ENCODE measurements at regions not wholly inside any gene's neighbourhood (a gene's known extent, or its start where the extent isn't known, plus 50 kb on each side); places are given as distances from the start of the nearest gene placed in this dataset.
A peak's percentile ranks its signal among the peaks of the same experiment; 100 is the strongest.
"Not testable (repeated sequence)": the region's sequence is repeated elsewhere in the genome, so short reads cannot be mapped to it uniquely, and the experiment has no call there.

DNA sequence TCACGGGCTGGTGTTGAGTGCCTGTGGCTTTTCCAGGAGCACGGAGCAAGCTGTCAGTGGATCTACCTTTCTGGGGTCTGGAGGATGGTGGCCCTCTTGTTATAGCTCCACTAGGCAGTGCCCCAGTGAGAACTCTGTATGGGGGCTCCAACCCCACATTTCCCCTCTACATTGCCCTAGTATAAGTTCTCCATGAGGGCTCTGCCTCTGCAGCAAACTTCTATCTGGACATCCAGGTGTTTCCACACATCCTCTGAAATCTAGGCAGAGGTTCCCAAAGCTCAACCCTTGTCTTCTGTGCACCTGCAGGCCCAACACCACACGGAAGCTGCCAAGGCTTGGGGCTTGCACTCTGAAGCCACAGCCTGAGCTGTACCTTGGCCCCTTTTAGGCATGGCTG lies 157.3 kb downstream of the MRPL39 start:
- no peaks in the 10 kb centered on the region for H3K36me3 ChIP-seq (ENCODE audit: control insufficient read depth in 2 of 2, insufficient read depth in 2 of 2, low read length in 1 of 2)
- H3K27ac ChIP-seq (ENCODE audit: low read depth in 1 of 2, low read length in 1 of 2) = no peak overlapping the region
- peaks cover 0 to 3% of the 10 kb centered on the region in 2 donors for H3K9me3 ChIP-seq (ENCODE audit: control insufficient read depth in 2 of 2, insufficient read depth in 1 of 2, low read length in 1 of 2)

GRCh38 chr21:25441835-25442234 lies 165.4 kb downstream of the MRPL39 start:
- no peaks in the 10 kb centered on the region for H3K27me3 ChIP-seq (ENCODE audit: control insufficient read depth in 2 of 2, insufficient read depth in 1 of 2, low read length in 1 of 2)
- no peak for DNase-seq (ENCODE audit: low read depth in 6 of 9, low spot score in 9 of 9)
- H3K36me3 ChIP-seq (ENCODE audit: control insufficient read depth in 2 of 2, insufficient read depth in 2 of 2, low read length in 1 of 2) = no peaks in the 10 kb centered on the region
- H3K9me3 ChIP-seq (ENCODE audit: control insufficient read depth in 2 of 2, insufficient read depth in 1 of 2, low read length in 1 of 2) = no peaks in the 10 kb centered on the region
- H3K4me3 ChIP-seq (ENCODE audit: low read length in 2 of 2) = no peak overlapping the region
- WGBS = 68% methylated on average over 2 of the region's 2 CpGs
- H3K27ac ChIP-seq (ENCODE audit: low read depth in 1 of 2, low read length in 1 of 2) = no peak overlapping the region
- H3K4me1 ChIP-seq (ENCODE audit: control insufficient read depth in 2 of 2, insufficient read depth in 2 of 2, low read length in 2 of 2) = no peaks in the 10 kb centered on the region

More for the DNA sequence above, 157.3 kb downstream of the MRPL39 start:
- 96% methylated on average over 3 of the region's 3 CpGs for WGBS
- Histone ChIP-seq H3K4me1 (ENCODE audit: control insufficient read depth in 2 of 2, insufficient read depth in 2 of 2, low read length in 2 of 2) (no peaks in the 10 kb centered on the region), H3K4me3 (ENCODE audit: low read length in 2 of 2) (no peak overlapping the region), H3K27me3 (ENCODE audit: control insufficient read depth in 2 of 2, insufficient read depth in 1 of 2, low read length in 1 of 2) (no peaks in the 10 kb centered on the region)
- no peak for DNase-seq (ENCODE audit: low read depth in 6 of 9, low spot score in 9 of 9)

DNA sequence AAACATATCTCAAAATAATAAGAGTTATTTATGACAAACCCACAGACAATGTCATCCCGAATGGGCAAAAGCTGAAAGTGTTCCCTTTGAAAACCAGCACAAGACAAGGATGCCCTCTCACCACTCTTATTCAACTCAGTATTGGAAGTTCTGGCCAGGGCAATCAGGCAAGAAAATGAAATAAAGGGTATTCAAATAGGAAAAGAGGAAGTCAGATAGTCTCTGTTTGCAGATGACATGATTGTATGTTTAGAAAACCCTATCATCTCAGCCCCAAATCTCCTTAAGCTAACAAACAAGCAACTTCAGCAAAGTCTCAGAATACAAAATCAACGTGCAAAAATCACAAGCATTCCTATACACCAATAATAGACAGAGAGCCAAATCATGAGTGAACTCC lies 169.8 kb downstream of the MRPL39 start:
- H3K4me3 ChIP-seq (ENCODE audit: low read length in 2 of 2); H3K27me3 ChIP-seq (ENCODE audit: control insufficient read depth in 2 of 2, insufficient read depth in 1 of 2, low read length in 1 of 2); H3K36me3 ChIP-seq (ENCODE audit: control insufficient read depth in 2 of 2, insufficient read depth in 2 of 2, low read length in 1 of 2); H3K4me1 ChIP-seq (ENCODE audit: control insufficient read depth in 2 of 2, insufficient read depth in 2 of 2, low read length in 2 of 2); DNase-seq (ENCODE audit: low read depth in 6 of 9, low spot score in 9 of 9); H3K9me3 ChIP-seq (ENCODE audit: control insufficient read depth in 2 of 2, insufficient read depth in 1 of 2, low read length in 1 of 2); H3K27ac ChIP-seq (ENCODE audit: low read depth in 1 of 2, low read length in 1 of 2): not testable (repeated sequence)
- 96% methylated on average over 2 of the region's 2 CpGs for WGBS

- DNase-seq (ENCODE audit: low read depth in 6 of 9, low spot score in 9 of 9) = peak in 1 of 9 donors; percentile 6
- Histone ChIP-seq H3K4me1 (ENCODE audit: control insufficient read depth in 2 of 2, insufficient read depth in 2 of 2, low read length in 2 of 2) (no peaks in the 10 kb centered on the region), H3K27me3 (ENCODE audit: control insufficient read depth in 2 of 2, insufficient read depth in 1 of 2, low read length in 1 of 2) (no peaks in the 10 kb centered on the region), H3K4me3 (ENCODE audit: low read length in 2 of 2) (no peak overlapping the region), H3K36me3 (ENCODE audit: control insufficient read depth in 2 of 2, insufficient read depth in 2 of 2, low read length in 1 of 2) (no peaks in the 10 kb centered on the region), H3K9me3 (ENCODE audit: control insufficient read depth in 2 of 2, insufficient read depth in 1 of 2, low read length in 1 of 2) (no peaks in the 10 kb centered on the region), H3K27ac (ENCODE audit: low read depth in 1 of 2, low read length in 1 of 2) (no peak overlapping the region)
Measured at GRCh38 chr21:25428537-25428936, 178.7 kb downstream of the MRPL39 start.

DNA sequence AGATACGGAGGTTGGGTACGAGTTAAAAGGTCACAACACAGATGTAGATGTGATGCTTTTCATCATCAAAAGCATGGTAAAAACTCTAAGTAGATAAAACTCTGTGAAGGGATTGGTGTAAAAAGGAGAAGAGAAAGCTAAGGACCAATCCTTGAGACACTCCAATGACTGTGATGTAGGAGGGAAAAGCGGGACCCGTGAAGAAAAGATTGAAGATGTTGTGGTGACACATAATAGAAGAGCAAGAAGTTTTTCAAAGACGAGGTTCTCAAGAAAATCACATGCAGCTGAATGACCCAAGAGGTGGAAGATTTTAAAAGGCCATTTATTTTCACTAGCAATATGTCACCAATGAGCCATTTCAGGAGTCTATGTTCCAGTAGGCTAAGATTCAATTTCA lies 179.5 kb downstream of the MRPL39 start:
- 97% methylated on average over 5 of the region's 5 CpGs for WGBS
- H3K27ac ChIP-seq (ENCODE audit: low read depth in 1 of 2, low read length in 1 of 2) = no peak overlapping the region
- no peaks in the 10 kb centered on the region for H3K27me3 ChIP-seq (ENCODE audit: control insufficient read depth in 2 of 2, insufficient read depth in 1 of 2, low read length in 1 of 2)
- H3K9me3 ChIP-seq (ENCODE audit: control insufficient read depth in 2 of 2, insufficient read depth in 1 of 2, low read length in 1 of 2) = no peaks in the 10 kb centered on the region
- no peaks in the 10 kb centered on the region for H3K4me1 ChIP-seq (ENCODE audit: control insufficient read depth in 2 of 2, insufficient read depth in 2 of 2, low read length in 2 of 2)
- no peak for DNase-seq (ENCODE audit: low read depth in 6 of 9, low spot score in 9 of 9)
- no peaks in the 10 kb centered on the region for H3K36me3 ChIP-seq (ENCODE audit: control insufficient read depth in 2 of 2, insufficient read depth in 2 of 2, low read length in 1 of 2)
- no peak overlapping the region for H3K4me3 ChIP-seq (ENCODE audit: low read length in 2 of 2)

- DNase-seq (ENCODE audit: low read depth in 6 of 9, low spot score in 9 of 9) = no peak
- H3K36me3 ChIP-seq (ENCODE audit: control insufficient read depth in 2 of 2, insufficient read depth in 2 of 2, low read length in 1 of 2) = no peaks in the 10 kb centered on the region
- H3K4me3 ChIP-seq (ENCODE audit: low read length in 2 of 2) = no peak overlapping the region
- H3K27me3 ChIP-seq (ENCODE audit: control insufficient read depth in 2 of 2, insufficient read depth in 1 of 2, low read length in 1 of 2) = no peaks in the 10 kb centered on the region
- no peaks in the 10 kb centered on the region for H3K4me1 ChIP-seq (ENCODE audit: control insufficient read depth in 2 of 2, insufficient read depth in 2 of 2, low read length in 2 of 2)
- no peaks in the 10 kb centered on the region for H3K9me3 ChIP-seq (ENCODE audit: control insufficient read depth in 2 of 2, insufficient read depth in 1 of 2, low read length in 1 of 2)
- H3K27ac ChIP-seq (ENCODE audit: low read depth in 1 of 2, low read length in 1 of 2) = no peak overlapping the region
- WGBS = 98% methylated on average over 4 of the region's 4 CpGs
Measured at GRCh38 chr21:25426580-25426979, 180.7 kb downstream of the MRPL39 start.

- no peaks in the 10 kb centered on the region for H3K9me3 ChIP-seq (ENCODE audit: control insufficient read depth in 2 of 2, insufficient read depth in 1 of 2, low read length in 1 of 2)
- no peak overlapping the region for H3K27ac ChIP-seq (ENCODE audit: low read depth in 1 of 2, low read length in 1 of 2)
- H3K27me3 ChIP-seq (ENCODE audit: control insufficient read depth in 2 of 2, insufficient read depth in 1 of 2, low read length in 1 of 2) = no peaks in the 10 kb centered on the region
- no peak overlapping the region for H3K4me3 ChIP-seq (ENCODE audit: low read length in 2 of 2)
- 79% methylated on average over 2 of the region's 2 CpGs for WGBS
- H3K36me3 ChIP-seq (ENCODE audit: control insufficient read depth in 2 of 2, insufficient read depth in 2 of 2, low read length in 1 of 2) = no peaks in the 10 kb centered on the region
- DNase-seq (ENCODE audit: low read depth in 6 of 9, low spot score in 9 of 9) = no peak
- H3K4me1 ChIP-seq (ENCODE audit: control insufficient read depth in 2 of 2, insufficient read depth in 2 of 2, low read length in 2 of 2) = no peaks in the 10 kb centered on the region
Measured at GRCh38 chr21:25425156-25425555, 182.1 kb downstream of the MRPL39 start.

GRCh38 chr21:25424634-25425033 lies 182.6 kb downstream of the MRPL39 start:
- DNase-seq (ENCODE audit: low read depth in 6 of 9, low spot score in 9 of 9) = no peak
- 93% methylated on average over 2 of the region's 2 CpGs for WGBS
- Histone ChIP-seq H3K27ac (ENCODE audit: low read depth in 1 of 2, low read length in 1 of 2) (no peak overlapping the region), H3K4me3 (ENCODE audit: low read length in 2 of 2) (no peak overlapping the region), H3K36me3 (ENCODE audit: control insufficient read depth in 2 of 2, insufficient read depth in 2 of 2, low read length in 1 of 2) (no peaks in the 10 kb centered on the region), H3K27me3 (ENCODE audit: control insufficient read depth in 2 of 2, insufficient read depth in 1 of 2, low read length in 1 of 2) (no peaks in the 10 kb centered on the region), H3K4me1 (ENCODE audit: control insufficient read depth in 2 of 2, insufficient read depth in 2 of 2, low read length in 2 of 2) (no peaks in the 10 kb centered on the region), H3K9me3 (ENCODE audit: control insufficient read depth in 2 of 2, insufficient read depth in 1 of 2, low read length in 1 of 2) (no peaks in the 10 kb centered on the region)

GRCh38 chr21:25424048-25424447 lies 183.2 kb downstream of the MRPL39 start:
- H3K27ac ChIP-seq (ENCODE audit: low read depth in 1 of 2, low read length in 1 of 2) = no peak overlapping the region
- no peaks in the 10 kb centered on the region for H3K27me3 ChIP-seq (ENCODE audit: control insufficient read depth in 2 of 2, insufficient read depth in 1 of 2, low read length in 1 of 2)
- DNase-seq (ENCODE audit: low read depth in 6 of 9, low spot score in 9 of 9) = no peak
- 94% methylated on average over 4 of the region's 4 CpGs for WGBS
- no peaks in the 10 kb centered on the region for H3K4me1 ChIP-seq (ENCODE audit: control insufficient read depth in 2 of 2, insufficient read depth in 2 of 2, low read length in 2 of 2)
- H3K9me3 ChIP-seq (ENCODE audit: control insufficient read depth in 2 of 2, insufficient read depth in 1 of 2, low read length in 1 of 2) = no peaks in the 10 kb centered on the region
- H3K4me3 ChIP-seq (ENCODE audit: low read length in 2 of 2) = no peak overlapping the region
- no peaks in the 10 kb centered on the region for H3K36me3 ChIP-seq (ENCODE audit: control insufficient read depth in 2 of 2, insufficient read depth in 2 of 2, low read length in 1 of 2)
